Activated T-helper 2 cell treated with anti-CD3 and anti-CD28 coated beads, Interferon-gamma antibody, Interleukin-2, Interleukin-4, amounts not matched to agents 10 μg/mL and 5 μg/mL and 100 μg/mL, durations not matched to agents 14 hours and 24 hours and 36 hours (primary cell): ENCODE measurements at regions not wholly inside any gene's neighbourhood (a gene's known extent, or its start where the extent isn't known, plus 50 kb on each side); places are given as distances from the start of the nearest gene placed in this dataset.

ENCODE experiments used
- DNase-seq: peaks from one replicate; pipeline ENCODE4 v3.0.0; 2021; ENCODE audit warnings: low spot score
- H3K27ac Mint-ChIP-seq: one replicate; pipeline ENCODE4 v1.8.0; 2021; ENCODE audit warnings: mixed read lengths
- H3K27me3 Mint-ChIP-seq: one replicate; pipeline ENCODE4 v1.8.0; 2021; ENCODE audit warnings: low read depth, mixed read lengths
- H3K36me3 Mint-ChIP-seq: one replicate; pipeline ENCODE4 v1.8.0; 2021; ENCODE audit warnings: low read depth, mixed read lengths
- H3K4me1 Mint-ChIP-seq: one replicate; pipeline ENCODE4 v1.8.0; 2021; ENCODE audit warnings: low read depth, mixed read lengths
- H3K4me3 Mint-ChIP-seq: one replicate; pipeline ENCODE4 v1.8.0; 2021; ENCODE audit warnings: low read depth, mild to moderate bottlenecking, moderate library complexity, mixed read lengths
- H3K9me3 Mint-ChIP-seq: one replicate; pipeline ENCODE4 v1.8.0; 2021; ENCODE audit warnings: mixed read lengths
- intact Hi-C: fragments of 100-400 bp; cut with micrococcal nuclease; formaldehyde crosslinking; loops from one replicate; pipeline ENCODE4 v1.15.1; 2023

DNA sequence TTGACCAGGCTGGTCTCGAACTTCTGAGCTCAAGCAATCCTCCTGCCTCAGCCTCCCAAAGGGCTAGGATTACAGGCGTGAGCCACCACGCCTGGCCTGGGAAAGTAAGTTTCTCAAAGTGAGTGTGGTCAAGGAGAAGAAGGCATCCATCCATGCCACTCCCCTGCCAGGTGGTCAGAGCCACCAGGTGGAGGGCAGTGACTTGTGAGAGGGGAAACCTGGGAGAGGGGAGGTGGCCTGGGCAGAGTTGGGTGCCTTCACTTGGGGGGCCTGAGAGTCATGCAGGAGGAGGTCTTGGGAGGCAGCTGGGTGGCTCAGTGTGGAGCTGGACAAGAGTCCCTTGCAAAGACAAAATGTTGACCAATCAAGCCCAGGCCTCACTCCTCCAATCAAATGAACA lies 470.0 kb downstream of the MATN1 start:
- no peaks in the 10 kb centered on the region for H3K36me3 Mint-ChIP-seq
- no peaks in the 10 kb centered on the region for H3K4me1 Mint-ChIP-seq
- peaks cover under 1% of the 10 kb centered on the region for H3K27me3 Mint-ChIP-seq
- H3K27ac Mint-ChIP-seq: no peak overlapping the region
- H3K9me3 Mint-ChIP-seq: no peaks in the 10 kb centered on the region
- intact Hi-C loops: no loop called here
- H3K4me3 Mint-ChIP-seq: no peak overlapping the region
- DNase-seq: no peak

DNA sequence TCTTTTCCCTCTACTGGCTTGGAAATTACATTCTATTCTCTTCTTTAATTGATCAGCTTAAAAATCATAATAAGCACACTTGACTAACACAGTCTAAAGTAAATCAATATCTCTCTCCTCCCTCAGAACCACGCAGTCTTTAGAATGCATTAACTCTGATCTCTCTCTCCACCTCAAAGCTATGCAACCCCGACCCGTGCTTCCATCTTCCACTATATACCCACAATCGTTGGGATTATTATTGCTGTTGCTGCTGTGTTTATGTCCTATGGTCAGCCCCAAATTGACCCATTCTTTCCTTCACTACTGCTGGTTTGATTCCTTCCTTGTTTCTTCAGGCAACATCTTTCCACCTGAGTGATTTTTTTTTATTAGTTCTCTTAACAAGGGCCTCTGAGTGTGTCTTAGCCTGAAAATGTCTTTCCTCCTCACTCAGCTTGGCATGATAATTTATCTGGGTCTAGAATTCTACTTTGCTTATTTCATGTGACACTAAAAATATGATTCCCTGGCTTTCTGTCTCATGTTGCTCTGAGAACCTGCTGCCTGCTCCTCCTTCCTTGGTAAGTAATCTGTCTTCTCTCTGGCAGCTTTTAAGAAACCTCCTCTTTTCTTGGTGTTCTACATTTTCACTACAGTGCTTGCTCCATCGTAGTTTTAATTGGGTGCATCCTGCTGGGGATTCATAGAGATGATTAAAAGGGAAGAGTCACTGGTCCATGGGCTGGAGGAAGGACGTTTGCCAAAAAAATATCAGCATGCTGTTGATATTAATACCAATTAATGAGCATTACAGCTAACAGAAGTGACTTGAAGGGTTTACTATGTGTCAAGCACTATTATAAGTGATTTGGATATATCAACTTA lies 472.2 kb downstream of the MATN1 start:
- no peaks in the 10 kb centered on the region for H3K36me3 Mint-ChIP-seq
- H3K4me3 Mint-ChIP-seq: no peak overlapping the region
- intact Hi-C loops: no loop called here
- no peaks in the 10 kb centered on the region for H3K4me1 Mint-ChIP-seq
- H3K27ac Mint-ChIP-seq: no peak overlapping the region
- H3K9me3 Mint-ChIP-seq: no peaks in the 10 kb centered on the region
- no peak for DNase-seq
- H3K27me3 Mint-ChIP-seq: peaks cover 1% of the 10 kb centered on the region

DNA sequence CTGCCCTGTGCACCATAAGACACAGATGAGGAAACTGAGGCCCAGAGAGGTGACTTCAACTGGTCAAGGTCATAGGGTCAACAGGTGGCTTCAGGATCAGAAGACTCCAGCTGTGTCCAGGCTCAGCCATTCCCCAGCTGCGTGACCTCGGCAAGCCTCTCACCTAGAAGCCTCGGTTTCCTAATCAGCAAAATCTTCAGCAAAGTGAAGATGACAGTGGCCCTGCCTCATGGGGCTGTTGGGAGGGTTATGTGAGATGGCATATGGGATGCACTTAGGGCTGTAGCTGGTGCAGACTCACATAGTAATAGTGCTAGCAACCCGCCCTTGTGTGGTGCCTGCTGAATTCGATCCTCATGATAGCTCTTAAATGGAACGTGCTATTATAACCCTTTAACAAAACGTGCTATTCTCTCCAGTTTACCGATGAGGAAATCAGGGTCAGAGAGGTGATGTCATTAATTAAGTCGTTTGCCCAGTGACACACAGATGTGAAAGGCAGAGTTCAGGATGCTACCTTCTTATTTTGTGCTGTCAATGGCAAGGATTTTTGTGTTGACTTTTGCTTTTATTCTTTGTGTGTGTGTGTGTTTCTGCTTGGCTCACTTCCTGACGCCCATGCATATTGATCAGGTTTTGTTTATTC lies 472.9 kb downstream of the MATN1 start:
- no peak overlapping the region for H3K27ac Mint-ChIP-seq
- no peak overlapping the region for H3K4me3 Mint-ChIP-seq
- intact Hi-C loops: no loop called here
- DNase-seq: no peak
- no peaks in the 10 kb centered on the region for H3K36me3 Mint-ChIP-seq
- peaks cover 1% of the 10 kb centered on the region for H3K27me3 Mint-ChIP-seq
- H3K9me3 Mint-ChIP-seq: no peaks in the 10 kb centered on the region
- H3K4me1 Mint-ChIP-seq: no peaks in the 10 kb centered on the region

GRCh38 chr1:30249446-30250337 lies 473.7 kb downstream of the MATN1 start:
- Mint-ChIP-seq H3K4me3 (no peak overlapping the region), H3K4me1 (no peaks in the 10 kb centered on the region), H3K36me3 (no peaks in the 10 kb centered on the region), H3K27ac (no peak overlapping the region), H3K27me3 (peaks cover 1% of the 10 kb centered on the region), H3K9me3 (no peaks in the 10 kb centered on the region)
- no peak for DNase-seq
- intact Hi-C loops: no loop called here

DNA sequence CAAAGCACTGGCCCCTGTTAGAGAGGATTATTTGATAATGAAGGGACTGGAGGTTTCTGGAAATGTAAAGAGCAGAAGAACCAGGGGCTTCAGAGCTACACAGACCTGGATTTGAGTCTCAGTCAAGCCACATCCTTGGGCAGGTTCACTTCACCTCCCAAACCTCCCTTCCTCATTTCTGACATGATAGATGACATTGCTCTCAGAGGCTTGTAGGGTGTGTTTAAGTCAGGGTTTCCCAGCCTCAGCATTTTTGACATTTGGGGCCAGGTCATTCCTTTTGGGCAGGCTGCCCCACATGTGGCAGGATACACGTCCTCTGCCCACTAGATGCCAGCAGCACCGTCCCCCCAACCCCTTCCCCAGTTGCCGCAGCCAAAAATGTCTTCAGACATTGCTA lies 474.6 kb downstream of the MATN1 start:
- intact Hi-C loops: no loop called here
- H3K36me3 Mint-ChIP-seq: no peaks in the 10 kb centered on the region
- no peaks in the 10 kb centered on the region for H3K9me3 Mint-ChIP-seq
- H3K4me1 Mint-ChIP-seq: no peaks in the 10 kb centered on the region
- H3K27ac Mint-ChIP-seq: no peak overlapping the region
- H3K27me3 Mint-ChIP-seq: peaks cover 1% of the 10 kb centered on the region
- no peak overlapping the region for H3K4me3 Mint-ChIP-seq
- no peak for DNase-seq

DNA sequence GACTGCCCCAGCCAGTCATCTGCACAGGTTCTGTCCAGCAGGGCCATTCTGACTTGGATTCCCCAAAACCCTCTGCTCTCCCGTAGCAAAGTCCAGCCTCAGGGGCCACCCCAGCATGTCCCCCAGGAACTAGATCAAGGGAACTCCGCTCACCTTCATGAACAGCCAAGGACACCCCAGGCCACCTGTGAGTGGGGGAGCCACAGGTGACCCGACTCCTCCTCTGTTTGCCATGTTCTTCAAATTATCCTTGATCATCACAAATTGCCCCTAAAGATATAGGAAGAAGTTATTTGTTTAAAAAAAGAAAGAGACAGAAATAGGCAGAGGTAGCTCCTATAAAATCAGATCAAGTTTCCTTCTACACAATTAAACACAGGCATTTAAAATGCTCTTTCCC lies 475.0 kb downstream of the MATN1 start:
- Mint-ChIP-seq H3K4me1 (no peaks in the 10 kb centered on the region), H3K36me3 (no peaks in the 10 kb centered on the region), H3K27me3 (peaks cover 1% of the 10 kb centered on the region), H3K4me3 (no peak overlapping the region), H3K9me3 (no peaks in the 10 kb centered on the region), H3K27ac (no peak overlapping the region)
- intact Hi-C loops: no loop called here
- no peak for DNase-seq

- H3K4me1 Mint-ChIP-seq: no peaks in the 10 kb centered on the region
- DNase-seq: no peak
- no peak overlapping the region for H3K27ac Mint-ChIP-seq
- H3K27me3 Mint-ChIP-seq: peaks cover 8% of the 10 kb centered on the region
- no peaks in the 10 kb centered on the region for H3K36me3 Mint-ChIP-seq
- H3K4me3 Mint-ChIP-seq: no peak overlapping the region
- H3K9me3 Mint-ChIP-seq: no peaks in the 10 kb centered on the region
- intact Hi-C loops: no loop called here
Measured at GRCh38 chr1:30244801-30245200, 478.6 kb downstream of the MATN1 start.

DNA sequence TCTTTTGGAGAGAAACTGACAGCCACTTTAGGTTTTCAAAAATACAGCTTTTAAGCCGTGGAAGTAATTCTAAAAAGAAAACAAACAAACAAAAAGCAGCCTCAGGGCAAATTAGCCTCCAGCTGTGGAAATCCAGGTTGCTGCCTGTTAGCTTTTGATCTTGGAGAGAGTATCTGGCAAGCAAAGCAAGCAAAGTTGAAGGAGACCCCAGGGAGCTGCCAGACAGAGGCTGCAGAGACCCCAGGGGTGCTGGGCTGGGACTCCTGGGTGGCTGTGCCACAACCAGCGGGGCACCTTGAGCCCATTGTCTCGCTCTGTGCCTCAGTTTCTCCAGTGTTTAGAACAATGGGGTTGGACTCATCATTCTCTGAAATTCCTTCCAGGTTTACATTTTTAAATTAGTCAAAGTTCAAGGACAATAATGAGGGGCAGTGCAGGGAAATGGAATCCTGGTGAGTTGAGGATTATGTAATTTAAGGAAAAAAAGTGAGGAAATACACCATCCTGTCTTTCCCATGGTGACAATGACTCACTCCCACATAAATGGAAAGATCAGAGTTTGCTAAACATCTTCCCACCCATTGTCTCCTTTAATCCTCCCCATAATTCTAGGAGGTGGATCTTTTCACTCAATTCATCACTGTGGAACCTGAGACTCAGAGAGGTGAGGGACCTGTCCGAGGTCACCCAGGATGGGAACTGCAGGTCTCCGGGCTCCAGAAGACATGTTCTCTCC lies 480.5 kb downstream of the MATN1 start:
- Mint-ChIP-seq H3K27me3 (peaks cover 9% of the 10 kb centered on the region), H3K27ac (no peak overlapping the region), H3K4me3 (no peak overlapping the region), H3K36me3 (no peaks in the 10 kb centered on the region), H3K4me1 (no peaks in the 10 kb centered on the region), H3K9me3 (no peaks in the 10 kb centered on the region)
- DNase-seq: no peak
- intact Hi-C loops: no loop called here

GRCh38 chr1:30242168-30242567 lies 481.2 kb downstream of the MATN1 start:
- Mint-ChIP-seq H3K9me3 (no peaks in the 10 kb centered on the region), H3K27ac (no peak overlapping the region), H3K36me3 (no peaks in the 10 kb centered on the region), H3K4me3 (no peak overlapping the region), H3K4me1 (no peaks in the 10 kb centered on the region), H3K27me3 (peaks cover 9% of the 10 kb centered on the region)
- no peak for DNase-seq
- intact Hi-C loops: no loop called here

DNA sequence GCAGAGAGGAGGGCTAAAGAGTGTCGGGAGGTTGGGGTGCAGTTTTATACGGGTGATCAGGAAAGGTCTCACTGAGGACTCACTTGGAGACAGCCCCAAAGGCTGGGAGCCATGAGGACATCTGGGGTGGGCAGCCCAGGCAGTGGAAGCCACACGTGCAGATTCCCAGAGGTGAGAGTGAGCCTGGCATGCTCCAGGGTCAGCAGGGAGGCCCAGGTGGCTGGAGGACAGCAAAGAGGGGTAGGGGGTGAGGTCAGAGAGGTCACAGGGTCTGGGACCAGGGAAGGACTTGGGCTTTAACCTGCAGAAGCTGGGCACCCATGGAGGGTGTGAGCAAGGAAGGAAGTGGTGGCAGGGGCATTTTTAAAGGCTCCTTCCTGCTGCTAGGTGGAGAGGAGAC lies 481.7 kb downstream of the MATN1 start:
- Mint-ChIP-seq H3K4me1 (no peaks in the 10 kb centered on the region), H3K36me3 (no peaks in the 10 kb centered on the region), H3K27me3 (peaks cover 9% of the 10 kb centered on the region), H3K4me3 (no peak overlapping the region), H3K9me3 (no peaks in the 10 kb centered on the region), H3K27ac (no peak overlapping the region)
- intact Hi-C loops: no loop called here
- no peak for DNase-seq

DNA sequence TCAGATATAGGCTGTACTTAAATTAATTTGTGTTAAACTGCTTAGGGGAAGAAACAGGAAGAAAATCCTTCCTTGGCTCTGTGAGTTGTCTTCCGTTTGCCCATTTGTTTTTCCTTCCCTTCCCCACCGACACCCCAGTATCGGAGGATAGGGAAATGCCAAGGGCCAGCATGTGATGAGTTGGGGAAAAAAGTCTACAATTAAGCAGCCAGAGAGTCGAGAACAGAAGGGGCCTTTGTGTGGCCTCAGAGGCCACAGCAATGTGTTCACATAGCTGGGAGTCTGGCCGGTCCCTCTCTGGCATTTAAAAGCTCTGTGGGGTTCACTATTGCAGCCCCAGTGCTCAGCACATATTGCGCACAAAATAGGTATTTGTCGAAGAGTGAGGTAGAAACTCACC lies 489.3 kb downstream of the MATN1 start:
- intact Hi-C loops: no loop called here
- Mint-ChIP-seq H3K4me1 (no peaks in the 10 kb centered on the region), H3K9me3 (no peaks in the 10 kb centered on the region), H3K27ac (no peak overlapping the region), H3K36me3 (no peaks in the 10 kb centered on the region), H3K27me3 (no peaks in the 10 kb centered on the region), H3K4me3 (no peak overlapping the region)
- no peak for DNase-seq

GRCh38 chr1:30232288-30232899 lies 491.0 kb downstream of the MATN1 start:
- intact Hi-C loops: loop anchor here (2.0 kb wide), 1 partner anchor 66 kb away; no protein-coding TSS in a partner anchor
- Mint-ChIP-seq H3K27me3 (no peaks in the 10 kb centered on the region), H3K36me3 (no peaks in the 10 kb centered on the region), H3K27ac (no peak overlapping the region), H3K4me1 (no peaks in the 10 kb centered on the region), H3K9me3 (no peaks in the 10 kb centered on the region), H3K4me3 (no peak overlapping the region)
- DNase-seq: no peak
